COLO668 (cell line): ENCODE measurements at regions not wholly inside any gene's neighbourhood (a gene's known extent, or its start where the extent isn't known, plus 50 kb on each side); places are given as distances from the start of the nearest gene placed in this dataset.

Experiments
- DNase-seq: peaks from one replicate; lab custom pipeline; 2025; ENCODE audit not compliant: unreplicated experiment; lab: John Stamatoyannopoulos, UW

GRCh38 chr7:126378642-126379041 lies 874.1 kb downstream of the GRM8 start:
- DNase-seq = no peak

GRCh38 chr7:126370038-126370668 lies 882.6 kb downstream of the GRM8 start:
- no peak for DNase-seq

- no peak for DNase-seq
These were observed 890.0 kb downstream of the GRM8 start for GRCh38 chr7:126362746-126363145.

DNA sequence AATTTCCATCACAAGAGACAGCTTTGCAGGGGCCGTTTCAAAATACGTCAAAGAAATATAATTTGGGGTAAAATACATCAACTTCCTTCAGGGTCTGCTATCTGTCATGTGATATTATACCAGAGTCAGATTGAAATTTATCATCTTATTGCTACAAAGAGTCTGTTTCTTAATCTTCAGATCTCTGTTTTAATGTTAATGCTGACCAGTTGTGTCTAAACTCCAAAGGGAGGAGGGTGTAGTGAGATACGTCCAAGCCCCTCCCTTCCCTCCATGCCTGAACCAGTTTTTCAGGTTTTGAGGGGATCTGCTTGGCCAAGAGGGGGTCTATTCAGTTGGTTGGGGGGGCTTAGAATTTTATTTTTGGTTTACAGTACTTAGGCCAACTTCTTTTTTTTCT lies 891.6 kb downstream of the GRM8 start:
- DNase-seq = no peak

GRCh38 chr7:126339813-126340212 lies 912.9 kb downstream of the GRM8 start:
- no peak for DNase-seq

DNA sequence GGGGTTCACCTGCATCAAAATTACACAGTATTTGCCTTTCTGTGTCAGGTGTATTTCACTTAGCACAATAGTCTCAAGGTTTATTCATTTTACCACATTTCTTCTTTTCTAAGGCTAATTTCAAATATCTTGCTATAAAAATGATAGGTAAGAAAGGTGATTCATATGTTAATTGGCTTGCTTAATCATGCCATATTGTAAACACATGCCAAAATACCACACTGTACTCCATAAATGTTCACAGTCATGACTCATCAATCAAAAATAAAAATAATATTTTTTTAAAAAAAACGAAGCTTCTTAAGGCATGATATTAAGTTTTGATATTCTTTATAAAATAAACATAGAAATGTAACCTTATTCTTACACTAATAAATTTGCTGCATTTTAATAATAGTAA lies 947.1 kb downstream of the GRM8 start:
- no peak for DNase-seq

- DNase-seq = no peak
These were observed 948.8 kb downstream of the GRM8 start for GRCh38 chr7:126303926-126304325.

DNA sequence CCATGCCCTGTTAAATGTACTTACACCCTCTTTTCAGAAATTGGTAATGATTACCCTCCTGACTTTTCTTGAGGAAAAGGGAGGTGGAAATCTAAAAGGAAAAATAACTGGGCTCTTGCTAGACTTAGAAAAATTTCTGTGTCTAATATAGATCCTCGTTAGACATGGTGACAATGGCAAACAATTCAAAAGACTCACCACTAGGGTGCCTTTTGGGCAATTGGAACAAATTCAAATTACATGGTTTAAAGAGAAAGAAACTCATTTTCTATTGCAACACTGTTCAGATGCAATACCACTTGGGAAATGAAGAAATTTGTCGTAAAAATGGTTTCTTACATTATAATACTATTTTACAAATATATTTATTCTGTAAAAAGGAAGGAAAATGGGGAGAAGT lies 950.1 kb downstream of the GRM8 start:
- DNase-seq = no peak

DNA sequence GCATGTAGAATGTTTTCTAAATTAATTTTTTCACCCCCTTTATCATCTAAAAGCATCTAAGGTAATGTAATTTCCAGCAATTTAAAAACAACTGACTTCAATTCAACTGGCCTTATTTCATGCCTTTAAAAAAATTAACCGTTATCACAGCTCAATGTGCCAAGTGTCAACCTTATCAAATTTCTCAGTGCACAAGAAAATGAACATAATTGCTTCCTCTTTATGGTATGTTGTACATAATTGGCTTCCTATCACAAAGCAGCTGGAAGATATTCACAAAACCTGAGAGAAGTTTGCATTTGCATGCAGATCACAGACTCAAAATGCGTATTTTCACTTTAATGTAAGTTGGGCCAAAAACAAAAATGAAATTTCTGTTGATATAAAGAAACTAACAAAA lies 966.4 kb downstream of the GRM8 start:
- DNase-seq = no peak

DNA sequence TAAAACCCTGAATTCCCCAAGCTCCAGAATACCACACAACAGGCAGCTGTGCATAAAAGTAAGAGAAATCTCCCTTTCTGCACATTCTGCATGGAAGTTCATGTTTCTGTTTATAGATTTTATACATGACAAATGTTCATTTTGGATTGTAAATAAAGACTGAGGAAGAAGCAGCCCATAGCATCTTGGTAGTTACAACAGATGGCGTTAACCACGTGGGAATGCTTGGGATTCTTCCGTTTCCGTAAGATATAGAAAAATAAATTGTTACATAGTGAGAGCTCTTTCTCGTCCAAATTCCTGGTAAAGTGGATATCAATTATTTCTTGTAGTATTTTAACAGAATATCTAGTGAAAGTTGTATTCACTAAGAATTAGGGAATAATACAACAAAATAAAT lies 1016.5 kb downstream of the GRM8 start:
- no peak for DNase-seq

DNA sequence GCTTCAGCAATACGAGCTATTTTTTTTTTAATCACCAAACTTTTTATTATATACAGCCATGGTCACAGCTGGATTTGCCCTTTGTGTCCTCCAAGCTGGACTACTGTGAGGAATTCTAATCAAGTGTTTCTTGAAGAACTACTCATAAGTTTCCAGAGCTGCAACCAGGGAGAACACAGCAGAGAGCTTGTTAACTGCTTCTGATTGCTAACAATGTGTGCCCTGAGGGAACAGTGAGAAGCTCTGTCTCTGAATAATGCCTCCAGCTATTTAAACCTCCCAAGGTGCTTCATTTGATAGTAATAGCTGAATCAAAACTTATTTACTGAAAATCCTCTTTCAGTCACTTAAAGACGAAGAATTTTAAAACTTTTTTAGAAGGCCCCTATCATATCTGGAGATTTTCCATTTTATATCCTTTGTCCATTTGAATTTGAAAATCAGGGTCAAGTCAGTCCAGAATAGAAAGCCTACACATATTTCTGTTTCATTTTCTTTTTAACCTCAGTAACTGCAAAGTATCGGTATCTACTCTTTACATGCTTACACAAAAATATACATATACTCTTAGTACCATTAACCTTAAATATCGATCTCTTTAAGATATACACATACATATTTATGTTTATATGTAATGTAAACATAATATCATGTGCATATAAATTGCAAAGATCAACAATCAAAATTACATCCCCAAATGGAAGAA lies 1024.2 kb downstream of the GRM8 start:
- DNase-seq = no peak

DNA sequence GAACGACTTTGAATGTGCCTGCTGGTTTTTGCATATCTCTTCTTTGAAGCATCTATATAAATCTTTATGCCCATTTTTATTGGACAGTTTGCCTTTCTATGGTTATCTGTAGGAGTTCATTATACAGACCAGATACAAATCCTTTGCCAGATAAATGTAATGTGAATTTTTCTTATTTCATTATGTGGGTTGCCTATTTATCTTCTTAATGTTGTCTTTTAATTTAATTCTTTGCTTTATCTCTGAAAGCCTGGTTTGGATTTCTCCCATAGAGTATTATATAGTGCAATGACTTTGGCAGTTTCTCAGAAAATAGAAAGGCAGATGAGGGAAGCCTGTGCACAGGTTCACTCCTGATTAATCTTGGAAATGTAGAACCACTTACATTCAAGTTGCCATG lies 1025.1 kb downstream of the GRM8 start:
- DNase-seq = no peak

DNA sequence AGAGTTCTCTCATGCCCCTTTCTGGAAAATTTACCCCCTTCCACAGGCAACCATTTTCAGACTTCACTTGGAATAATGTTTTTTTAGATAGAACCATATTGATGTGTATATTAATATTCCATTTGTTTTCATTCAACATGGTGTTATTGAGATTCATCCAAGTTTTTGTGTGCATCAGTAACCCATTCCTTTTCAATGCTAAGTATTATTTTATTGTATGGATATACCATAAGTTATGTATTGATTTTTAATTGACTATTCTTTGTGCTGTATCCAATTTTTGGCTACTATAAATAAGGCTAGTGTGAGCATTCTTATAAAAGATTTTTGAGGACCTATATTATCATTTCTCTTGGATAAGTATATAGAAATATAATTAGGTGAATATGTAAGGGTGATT lies 1025.7 kb downstream of the GRM8 start:
- DNase-seq = no peak

GRCh38 chr7:126223729-126224128 lies 1029.0 kb downstream of the GRM8 start:
- no peak for DNase-seq

DNA sequence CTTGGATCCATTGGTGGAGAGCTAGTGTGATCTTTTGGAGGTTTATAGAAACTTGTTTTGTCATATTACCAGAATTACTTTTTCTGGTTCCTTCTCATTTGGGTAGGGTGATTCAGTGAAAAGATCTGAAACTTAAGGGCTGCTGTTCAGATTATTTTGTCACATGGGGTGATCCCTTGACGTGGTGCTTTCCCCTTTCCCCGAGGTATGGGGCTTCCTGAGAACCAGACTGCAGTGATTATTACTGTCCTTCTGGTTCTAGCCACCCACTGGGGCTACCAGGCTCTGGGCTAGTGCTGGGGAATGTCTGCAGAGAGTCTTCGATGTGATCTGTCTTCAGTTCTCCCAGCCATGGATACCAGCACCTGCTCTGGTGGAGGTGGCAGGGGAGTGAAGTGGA lies 1030.0 kb downstream of the GRM8 start:
- DNase-seq = no peak

GRCh38 chr7:126215785-126216184 lies 1037.0 kb downstream of the GRM8 start:
- DNase-seq = no peak

- no peak for DNase-seq
These were observed 1038.9 kb downstream of the GRM8 start for GRCh38 chr7:126213876-126214275.

DNA sequence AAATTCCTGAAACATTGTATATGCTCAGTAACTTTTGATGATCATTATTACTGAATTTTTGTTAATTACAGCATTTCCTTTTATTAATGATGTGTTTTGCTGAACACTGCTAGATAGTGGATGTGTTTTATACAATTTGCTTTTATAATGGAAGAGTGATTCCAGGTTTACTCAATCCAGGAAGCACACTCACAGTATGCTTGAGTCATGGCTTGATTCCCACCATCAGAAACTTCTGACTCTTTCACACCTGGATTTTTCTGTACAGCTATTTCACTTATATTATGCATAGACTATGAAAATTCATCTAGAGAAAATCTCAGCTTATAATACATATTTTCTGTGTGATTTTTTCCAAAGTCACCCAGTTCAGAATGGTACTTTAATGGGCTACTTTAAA lies 1040.9 kb downstream of the GRM8 start:
- DNase-seq = no peak

DNA sequence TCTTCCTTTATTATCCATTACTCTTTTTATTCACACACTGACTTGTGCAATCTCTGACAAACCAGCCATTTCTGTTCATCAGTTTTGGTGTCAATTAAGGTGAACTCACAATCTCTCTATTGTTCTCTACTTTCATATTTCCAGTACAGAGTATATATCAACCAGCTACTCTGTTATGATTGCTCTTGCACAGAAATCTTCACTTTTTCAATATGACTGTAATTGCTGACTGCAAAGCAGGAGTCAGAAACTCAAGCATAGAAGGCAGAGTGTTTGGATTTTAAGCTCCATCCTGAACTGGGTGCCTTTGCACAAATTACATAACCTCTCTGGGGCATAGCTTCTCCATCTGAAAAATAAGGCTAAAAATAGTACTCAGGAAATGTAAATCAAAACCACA lies 1042.0 kb downstream of the GRM8 start:
- no peak for DNase-seq

DNA sequence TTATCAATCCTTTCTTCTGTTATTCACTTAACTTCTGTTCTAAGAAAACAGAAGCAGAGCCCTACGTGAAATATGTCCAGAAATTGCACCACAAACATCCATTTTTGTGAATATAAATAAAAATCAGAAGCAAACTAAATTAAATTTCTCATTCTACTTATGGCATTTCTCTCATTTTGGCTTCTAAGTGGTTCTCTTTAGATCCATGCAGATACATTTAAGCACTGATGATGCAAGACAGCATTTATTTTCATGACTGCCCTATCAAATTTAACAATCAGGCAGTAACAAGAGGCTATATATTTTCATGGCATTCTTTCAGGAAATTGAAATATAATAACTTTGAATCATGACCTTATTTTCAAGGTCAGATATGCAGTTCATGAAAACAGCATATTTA lies 1049.6 kb downstream of the GRM8 start:
- DNase-seq = no peak

- no peak for DNase-seq
These were observed 1050.6 kb downstream of the GRM8 start for GRCh38 chr7:126202177-126202576.

DNA sequence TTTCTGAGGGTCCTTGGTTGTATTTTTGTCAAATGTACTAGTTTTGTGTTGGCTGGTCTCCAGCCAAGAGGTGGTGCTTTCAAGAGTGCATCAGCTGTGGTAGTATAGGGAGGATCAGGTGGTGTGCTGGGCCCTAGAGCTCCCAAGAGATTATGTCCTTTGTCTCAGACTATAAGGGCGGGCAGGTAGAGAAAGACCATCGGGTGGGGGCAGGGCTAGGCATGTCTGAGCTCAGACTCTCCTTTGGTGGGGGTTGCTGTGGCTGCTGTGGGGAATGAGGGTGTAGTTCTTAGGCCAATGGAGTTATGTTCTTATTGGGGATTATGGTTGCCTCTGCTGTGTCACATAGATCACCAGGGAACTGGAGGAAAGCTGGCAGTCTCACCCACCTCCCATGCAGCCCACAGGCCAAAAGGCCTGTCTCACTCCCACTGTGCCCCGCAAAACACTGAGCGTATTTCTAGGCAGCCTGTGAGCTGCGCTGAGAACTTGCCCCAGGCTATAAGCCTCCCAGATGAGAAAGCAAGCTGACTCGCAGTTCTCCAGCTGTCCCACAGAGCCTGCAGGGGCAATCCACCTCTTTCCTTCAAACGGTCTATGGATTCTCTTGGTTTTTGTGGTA lies 1066.7 kb downstream of the GRM8 start:
- DNase-seq = peak; percentile 27

DNA sequence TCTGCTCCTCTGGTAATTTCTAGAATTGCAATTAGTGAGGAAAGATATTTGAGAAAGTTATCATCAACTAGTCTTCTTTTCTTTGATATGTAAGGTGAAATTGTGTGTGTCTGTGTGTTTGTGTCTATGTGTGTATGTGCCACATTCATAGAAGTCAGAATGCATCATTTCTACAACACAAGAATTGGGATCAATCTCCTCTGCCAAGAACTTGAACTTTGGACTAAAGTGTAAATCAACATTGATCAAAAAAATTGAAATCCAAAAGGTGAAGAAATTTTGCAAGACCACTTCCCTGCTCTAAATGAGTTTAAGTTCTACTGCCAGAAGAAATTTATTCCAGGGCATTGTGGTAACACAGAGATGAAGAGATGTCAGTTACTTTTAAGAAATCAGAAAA lies 1072.8 kb downstream of the GRM8 start:
- no peak for DNase-seq
